ENCODE measurements at regions not wholly inside any gene's neighbourhood (a gene's known extent, or its start where the extent isn't known, plus 50 kb on each side); places are given as distances from the start of the nearest gene placed in this dataset.

DNA sequence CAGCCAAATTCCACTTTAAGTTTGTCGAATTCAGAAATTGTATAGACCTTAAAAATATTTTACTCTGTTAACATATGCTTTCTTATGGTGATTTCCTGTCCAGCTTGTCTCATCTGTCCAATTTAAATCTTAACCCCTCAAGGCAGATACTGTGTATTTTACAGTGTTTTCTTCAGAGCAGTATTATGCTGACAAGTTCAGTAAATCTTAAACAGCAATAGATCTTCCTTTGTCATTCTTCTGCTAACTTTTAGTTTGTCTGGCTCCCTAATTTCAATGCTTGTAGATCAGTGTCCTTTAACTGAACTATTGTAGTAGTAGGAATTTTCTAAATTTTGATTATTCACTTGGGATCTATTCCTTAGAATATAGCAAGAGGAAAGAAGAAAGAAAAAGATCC is 52.8 kb upstream of the MEIS1 start:
- Histone ChIP-seq H3K4me1 (no peaks in the 10 kb centered on the region), H3K36me3 (no peaks in the 10 kb centered on the region), H3K4me3 (no peak overlapping the region), H3K9me3 (no peaks in the 10 kb centered on the region), H3K27ac (no peak overlapping the region), H3K27me3 (no peaks in the 10 kb centered on the region)
- no peak for DNase-seq (ENCODE audit: low spot score)
- TF ChIP-seq, protein P1, sequence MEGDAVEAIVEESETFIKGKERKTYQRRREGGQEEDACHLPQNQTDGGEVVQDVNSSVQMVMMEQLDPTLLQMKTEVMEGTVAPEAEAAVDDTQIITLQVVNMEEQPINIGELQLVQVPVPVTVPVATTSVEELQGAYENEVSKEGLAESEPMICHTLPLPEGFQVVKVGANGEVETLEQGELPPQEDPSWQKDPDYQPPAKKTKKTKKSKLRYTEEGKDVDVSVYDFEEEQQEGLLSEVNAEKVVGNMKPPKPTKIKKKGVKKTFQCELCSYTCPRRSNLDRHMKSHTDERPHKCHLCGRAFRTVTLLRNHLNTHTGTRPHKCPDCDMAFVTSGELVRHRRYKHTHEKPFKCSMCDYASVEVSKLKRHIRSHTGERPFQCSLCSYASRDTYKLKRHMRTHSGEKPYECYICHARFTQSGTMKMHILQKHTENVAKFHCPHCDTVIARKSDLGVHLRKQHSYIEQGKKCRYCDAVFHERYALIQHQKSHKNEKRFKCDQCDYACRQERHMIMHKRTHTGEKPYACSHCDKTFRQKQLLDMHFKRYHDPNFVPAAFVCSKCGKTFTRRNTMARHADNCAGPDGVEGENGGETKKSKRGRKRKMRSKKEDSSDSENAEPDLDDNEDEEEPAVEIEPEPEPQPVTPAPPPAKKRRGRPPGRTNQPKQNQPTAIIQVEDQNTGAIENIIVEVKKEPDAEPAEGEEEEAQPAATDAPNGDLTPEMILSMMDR (IDR thresholded peaks at IDR 0.05), result no peak

DNA sequence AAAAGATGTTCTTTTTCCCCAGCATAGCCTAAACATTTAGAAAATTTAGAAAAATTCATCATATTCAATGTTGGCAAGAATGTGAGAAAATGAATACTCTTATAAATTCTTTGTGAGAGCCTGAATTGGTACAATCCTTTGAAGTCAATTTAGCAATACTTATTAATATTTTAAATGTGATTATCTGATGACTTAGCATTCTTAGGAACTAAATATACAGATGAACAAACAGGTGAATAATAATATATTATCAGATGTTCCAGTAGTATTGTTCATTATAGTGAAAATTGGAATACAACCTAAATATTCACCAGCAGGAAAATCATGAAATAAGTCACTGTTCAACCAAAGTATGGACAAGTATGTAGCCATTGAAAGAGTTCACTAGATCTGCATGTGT is 55.5 kb upstream of the MEIS1 start:
- Histone ChIP-seq H3K4me1 (no peaks in the 10 kb centered on the region), H3K9me3 (no peaks in the 10 kb centered on the region), H3K27me3 (no peaks in the 10 kb centered on the region), H3K27ac (no peak overlapping the region), H3K36me3 (no peaks in the 10 kb centered on the region), H3K4me3 (no peak overlapping the region)
- no peak for DNase-seq (ENCODE audit: low spot score)
- TF ChIP-seq, protein P1 (IDR thresholded peaks at IDR 0.05), result no peak

DNA sequence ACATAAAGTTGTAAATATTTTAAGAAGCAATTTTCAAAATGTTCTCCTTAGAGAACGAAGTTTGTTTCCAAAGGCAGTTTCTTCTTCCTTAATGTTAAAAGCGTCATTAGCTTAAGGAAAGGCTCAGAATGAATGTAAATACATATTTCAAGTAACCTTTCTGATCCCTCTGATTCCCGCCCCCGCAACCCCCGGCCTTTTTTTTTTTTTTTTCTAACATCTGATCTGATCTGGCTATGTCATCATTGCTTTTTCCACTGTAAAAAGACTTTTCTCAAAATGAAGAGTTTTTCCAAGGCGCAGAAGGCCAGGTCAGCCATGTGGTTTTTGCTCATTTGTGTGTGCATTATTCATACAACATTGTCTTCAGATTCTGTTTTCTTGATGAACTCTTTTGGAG is 57.1 kb upstream of the MEIS1 start:
- no peaks in the 10 kb centered on the region for H3K4me1 ChIP-seq
- no peaks in the 10 kb centered on the region for H3K27me3 ChIP-seq
- H3K4me3 ChIP-seq, result no peak overlapping the region
- H3K36me3 ChIP-seq, result no peaks in the 10 kb centered on the region
- no peak for DNase-seq (ENCODE audit: low spot score)
- H3K9me3 ChIP-seq, result no peaks in the 10 kb centered on the region
- H3K27ac ChIP-seq, result no peak overlapping the region
- TF ChIP-seq, protein P1 (IDR thresholded peaks at IDR 0.05), result no peak

DNA sequence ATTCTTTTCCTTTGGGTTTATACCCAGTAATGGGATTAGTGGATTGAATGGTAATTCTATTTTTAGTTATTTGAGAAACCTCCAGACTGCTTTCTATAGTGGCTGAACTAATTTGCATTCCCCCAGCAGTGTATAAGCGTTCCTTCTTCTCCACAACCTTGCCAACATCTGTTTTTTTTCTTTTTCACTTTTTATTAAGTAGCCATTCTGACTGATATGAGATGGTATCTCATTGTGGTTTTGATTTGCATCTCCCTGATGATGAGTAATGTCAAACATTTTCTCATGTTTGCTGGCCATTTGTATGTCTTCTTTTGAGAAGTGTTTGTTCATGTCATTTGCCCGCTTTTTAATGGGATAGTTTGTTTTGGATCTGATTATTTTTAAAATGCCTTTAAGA is 64.1 kb upstream of the MEIS1 start:
- H3K4me3 ChIP-seq, result no peak overlapping the region
- no peak for DNase-seq (ENCODE audit: low spot score)
- H3K9me3 ChIP-seq, result no peaks in the 10 kb centered on the region
- no peaks in the 10 kb centered on the region for H3K4me1 ChIP-seq
- H3K27me3 ChIP-seq, result no peaks in the 10 kb centered on the region
- TF ChIP-seq, protein P1 (IDR thresholded peaks at IDR 0.05), result no peak
- H3K36me3 ChIP-seq, result no peaks in the 10 kb centered on the region
- H3K27ac ChIP-seq, result no peak overlapping the region

DNA sequence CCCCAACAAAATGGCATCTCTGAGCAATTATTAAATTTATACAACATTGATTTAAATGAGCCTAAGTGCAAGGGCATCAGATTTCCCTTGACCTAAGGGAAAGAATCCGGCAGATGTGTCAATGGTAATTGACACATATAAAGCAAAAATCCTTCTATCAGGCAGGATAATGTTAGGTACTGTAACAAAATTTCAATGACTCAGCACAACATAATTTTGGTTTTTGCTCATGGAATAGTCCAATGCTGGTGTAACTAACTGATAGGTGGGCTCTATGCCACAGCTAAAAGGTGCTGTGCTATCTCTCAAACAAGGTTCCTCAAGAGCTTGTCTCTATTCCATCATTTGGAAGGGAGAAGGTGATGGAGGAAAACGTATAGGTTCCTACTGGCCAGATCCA is 68.3 kb upstream of the MEIS1 start:
- Histone ChIP-seq H3K9me3 (no peaks in the 10 kb centered on the region), H3K36me3 (no peaks in the 10 kb centered on the region), H3K27ac (no peak overlapping the region), H3K4me3 (no peak overlapping the region), H3K4me1 (no peaks in the 10 kb centered on the region), H3K27me3 (no peaks in the 10 kb centered on the region)
- DNase-seq (ENCODE audit: low spot score), result no peak
- TF ChIP-seq, protein P1 (IDR thresholded peaks at IDR 0.05), result no peak

DNA sequence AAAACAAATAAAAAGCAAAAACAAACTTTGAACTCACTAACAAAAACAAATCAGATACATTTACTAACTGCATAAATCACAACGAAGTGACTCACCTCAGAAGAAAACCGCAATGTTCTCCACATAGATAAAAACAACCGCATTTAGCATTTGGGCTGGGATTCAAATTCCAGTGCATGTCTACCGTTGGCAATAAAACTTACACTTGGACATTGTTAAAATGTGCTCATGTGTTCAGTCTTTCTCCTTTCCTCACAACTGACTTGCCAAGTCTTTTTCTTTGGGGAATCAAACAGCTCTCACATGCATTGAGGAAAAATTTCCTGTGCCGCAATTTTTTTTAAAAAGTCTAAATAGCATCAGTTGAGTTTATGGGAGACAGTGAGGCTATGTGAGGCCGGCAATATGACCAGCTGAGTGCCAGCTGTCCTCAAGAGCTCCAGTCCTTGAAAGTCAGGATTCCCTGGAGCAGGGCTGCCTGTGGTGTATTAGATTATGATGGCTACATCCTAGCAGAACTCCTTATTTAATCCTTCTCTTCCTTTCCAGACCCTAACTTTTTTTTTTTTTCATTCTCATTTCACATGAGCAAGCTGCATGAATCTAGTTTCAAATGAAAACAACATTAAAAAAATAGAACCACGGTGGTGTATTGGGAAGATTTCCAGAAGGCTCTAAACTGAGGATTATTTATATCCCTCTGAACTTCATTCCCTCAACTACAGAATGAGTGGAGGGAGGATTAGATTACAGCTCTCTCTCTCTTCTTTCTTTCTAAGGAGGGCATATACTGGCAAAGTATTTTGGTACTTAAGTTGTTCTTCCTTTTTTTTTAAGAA is 70.2 kb upstream of the MEIS1 start:
- Histone ChIP-seq H3K36me3 (no peaks in the 10 kb centered on the region), H3K4me1 (no peaks in the 10 kb centered on the region), H3K9me3 (no peaks in the 10 kb centered on the region), H3K27ac (no peak overlapping the region), H3K27me3 (no peaks in the 10 kb centered on the region), H3K4me3 (no peak overlapping the region)
- TF ChIP-seq, protein P1 (IDR thresholded peaks at IDR 0.05), result no peak
- no peak for DNase-seq (ENCODE audit: low spot score)

All from right atrium auricular region (tissue), 2 donors.